ENCODE measurements at regions not wholly inside any gene's neighbourhood (a gene's known extent, or its start where the extent isn't known, plus 50 kb on each side); places are given as distances from the start of the nearest gene placed in this dataset.

DNA sequence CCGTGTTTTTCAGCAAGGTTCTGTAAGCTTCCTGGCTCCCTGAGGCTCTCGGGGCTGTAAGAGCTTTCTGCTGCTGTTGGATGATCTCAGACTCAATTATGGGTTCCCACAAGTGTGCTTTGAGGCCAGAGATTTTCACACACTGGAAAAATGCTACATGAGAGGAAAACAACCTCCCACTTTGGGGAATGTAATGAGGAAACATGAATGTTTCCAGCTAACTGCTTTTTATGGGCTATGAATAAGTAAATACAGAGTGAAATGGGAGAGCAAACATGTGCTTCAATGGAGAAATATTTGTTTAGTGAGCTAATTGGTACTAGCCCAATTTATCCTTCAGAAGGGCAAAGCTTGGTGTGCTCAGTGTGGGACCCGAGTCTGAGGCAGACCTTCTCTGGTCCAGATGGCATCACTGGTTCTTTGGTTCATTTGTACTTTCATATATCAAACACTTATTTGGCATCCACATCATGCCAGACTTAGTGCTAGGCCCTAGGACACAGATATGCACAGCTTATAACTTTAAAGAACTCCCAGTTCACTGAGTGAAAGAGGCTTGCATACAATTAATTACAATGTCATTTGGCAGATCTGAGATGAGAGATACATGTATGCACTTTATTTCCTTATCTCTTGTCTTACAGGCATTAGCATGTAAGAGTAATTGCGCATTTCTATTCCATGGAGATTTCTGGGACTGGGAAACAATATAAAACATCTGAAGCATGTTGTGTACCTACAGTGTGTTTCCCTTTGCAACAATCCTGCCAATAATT, 248.8 kb downstream of the RDH14 start:
- Mint-ChIP-seq H3K4me3 (no peak overlapping the region), H3K27me3 (ENCODE audit: low read depth) (peaks cover 5% of the 10 kb centered on the region), H3K9me3 (peaks cover 5% of the 10 kb centered on the region), H3K36me3 (ENCODE audit: low read depth) (peaks cover 2% of the 10 kb centered on the region), H3K27ac (ENCODE audit: unreplicated experiment) (no peak overlapping the region), H3K4me1 (no peaks in the 10 kb centered on the region)
- no peak for DNase-seq (ENCODE audit: low read depth, low spot score)
- TF ChIP-seq, protein P1, sequence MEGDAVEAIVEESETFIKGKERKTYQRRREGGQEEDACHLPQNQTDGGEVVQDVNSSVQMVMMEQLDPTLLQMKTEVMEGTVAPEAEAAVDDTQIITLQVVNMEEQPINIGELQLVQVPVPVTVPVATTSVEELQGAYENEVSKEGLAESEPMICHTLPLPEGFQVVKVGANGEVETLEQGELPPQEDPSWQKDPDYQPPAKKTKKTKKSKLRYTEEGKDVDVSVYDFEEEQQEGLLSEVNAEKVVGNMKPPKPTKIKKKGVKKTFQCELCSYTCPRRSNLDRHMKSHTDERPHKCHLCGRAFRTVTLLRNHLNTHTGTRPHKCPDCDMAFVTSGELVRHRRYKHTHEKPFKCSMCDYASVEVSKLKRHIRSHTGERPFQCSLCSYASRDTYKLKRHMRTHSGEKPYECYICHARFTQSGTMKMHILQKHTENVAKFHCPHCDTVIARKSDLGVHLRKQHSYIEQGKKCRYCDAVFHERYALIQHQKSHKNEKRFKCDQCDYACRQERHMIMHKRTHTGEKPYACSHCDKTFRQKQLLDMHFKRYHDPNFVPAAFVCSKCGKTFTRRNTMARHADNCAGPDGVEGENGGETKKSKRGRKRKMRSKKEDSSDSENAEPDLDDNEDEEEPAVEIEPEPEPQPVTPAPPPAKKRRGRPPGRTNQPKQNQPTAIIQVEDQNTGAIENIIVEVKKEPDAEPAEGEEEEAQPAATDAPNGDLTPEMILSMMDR (conservative IDR thresholded peaks at IDR 0.05), result no peak

DNA sequence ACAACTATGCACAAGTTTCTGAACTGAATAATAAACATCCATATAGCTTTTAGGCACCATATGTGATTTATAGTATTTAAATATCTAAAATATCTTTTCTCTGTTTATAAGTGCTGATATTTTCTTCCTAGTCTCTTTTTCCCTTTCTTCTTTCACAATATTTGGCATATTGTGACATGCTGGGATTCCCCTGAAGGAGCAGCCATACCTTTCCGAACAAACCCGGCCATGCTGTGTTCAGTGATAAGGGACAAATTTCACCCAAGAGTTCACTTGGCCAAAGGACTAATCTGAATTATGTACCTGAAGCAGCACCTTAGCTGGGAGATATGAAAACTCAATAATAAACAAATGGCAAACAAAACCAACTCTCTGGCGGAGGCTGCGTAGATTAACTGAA, 250.8 kb downstream of the RDH14 start:
- H3K4me1 Mint-ChIP-seq, result no peaks in the 10 kb centered on the region
- DNase-seq (ENCODE audit: low read depth, low spot score), result no peak
- TF ChIP-seq, protein P1 (conservative IDR thresholded peaks at IDR 0.05), result no peak
- H3K9me3 Mint-ChIP-seq, result peaks cover 5% of the 10 kb centered on the region
- H3K36me3 Mint-ChIP-seq (ENCODE audit: low read depth), result peaks cover 2% of the 10 kb centered on the region
- H3K27ac Mint-ChIP-seq (ENCODE audit: unreplicated experiment), result no peak overlapping the region
- no peaks in the 10 kb centered on the region for H3K27me3 Mint-ChIP-seq (ENCODE audit: low read depth)
- no peak overlapping the region for H3K4me3 Mint-ChIP-seq

DNA sequence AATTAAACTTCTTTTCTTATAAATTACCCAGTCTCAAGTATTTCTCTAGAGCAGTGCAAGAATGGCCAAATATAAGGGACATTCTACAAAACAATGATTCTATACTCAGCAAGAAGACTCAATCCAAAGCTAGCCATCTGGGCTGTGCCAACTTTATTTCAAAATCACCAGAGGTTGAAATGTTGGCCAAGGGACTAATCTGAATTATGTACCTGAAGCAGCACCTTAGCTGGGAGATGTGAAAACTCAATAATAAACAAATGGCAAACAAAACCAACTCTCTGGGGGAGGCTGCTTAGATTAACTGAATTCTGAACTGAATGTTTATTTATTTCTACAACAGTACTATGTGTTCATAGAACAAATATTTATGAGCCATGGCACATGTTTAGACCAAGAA, 251.3 kb downstream of the RDH14 start:
- H3K27me3 Mint-ChIP-seq (ENCODE audit: low read depth), result no peaks in the 10 kb centered on the region
- no peak for DNase-seq (ENCODE audit: low read depth, low spot score)
- no peak overlapping the region for H3K27ac Mint-ChIP-seq (ENCODE audit: unreplicated experiment)
- TF ChIP-seq, protein P1 (conservative IDR thresholded peaks at IDR 0.05), result no peak
- peaks cover 2% of the 10 kb centered on the region for H3K36me3 Mint-ChIP-seq (ENCODE audit: low read depth)
- H3K4me1 Mint-ChIP-seq, result no peaks in the 10 kb centered on the region
- H3K9me3 Mint-ChIP-seq, result peaks cover 5% of the 10 kb centered on the region
- no peak overlapping the region for H3K4me3 Mint-ChIP-seq

GRCh38 chr2:18304849-18305248, 255.6 kb downstream of the RDH14 start:
- Mint-ChIP-seq H3K27me3 (ENCODE audit: low read depth) (no peaks in the 10 kb centered on the region), H3K36me3 (ENCODE audit: low read depth) (no peaks in the 10 kb centered on the region), H3K4me3 (no peak overlapping the region), H3K9me3 (peaks cover 5% of the 10 kb centered on the region), H3K4me1 (peaks cover 13% of the 10 kb centered on the region), H3K27ac (ENCODE audit: unreplicated experiment) (no peak overlapping the region)
- DNase-seq (ENCODE audit: low read depth, low spot score), result no peak
- TF ChIP-seq, protein P1 (conservative IDR thresholded peaks at IDR 0.05), result no peak

GRCh38 chr2:18301421-18302139, 258.9 kb downstream of the RDH14 start:
- peaks cover 24% of the 10 kb centered on the region for H3K4me1 Mint-ChIP-seq
- no peaks in the 10 kb centered on the region for H3K36me3 Mint-ChIP-seq (ENCODE audit: low read depth)
- H3K4me3 Mint-ChIP-seq, result no peak overlapping the region

More at GRCh38 chr2:18301421-18302139, 258.9 kb downstream of the RDH14 start:
- Mint-ChIP-seq H3K27ac (ENCODE audit: unreplicated experiment) (no peak overlapping the region), H3K9me3 (peaks cover under 1% of the 10 kb centered on the region), H3K27me3 (ENCODE audit: low read depth) (no peaks in the 10 kb centered on the region)
- TF ChIP-seq, protein P1 (conservative IDR thresholded peaks at IDR 0.05), result no peak
- DNase-seq (ENCODE audit: low read depth, low spot score), result no peak

Data from neural crest cell (in vitro differentiated cells).